HG03060 (cell line): ENCODE measurements at regions not wholly inside any gene's neighbourhood (a gene's known extent, or its start where the extent isn't known, plus 50 kb on each side); places are given as distances from the start of the nearest gene placed in this dataset.
"Not testable (repeated sequence)": the region's sequence is repeated elsewhere in the genome, so short reads cannot be mapped to it uniquely, and the experiment has no call there.

Experiments
- ATAC-seq: cut with Tn5 transposase; IDR thresholded peaks from one replicate; pipeline ENCODE4 v1.9.1; 2021; ENCODE audit warnings: low read depth, moderate number of reproducible peaks; ENCODE audit not compliant: unreplicated experiment

DNA sequence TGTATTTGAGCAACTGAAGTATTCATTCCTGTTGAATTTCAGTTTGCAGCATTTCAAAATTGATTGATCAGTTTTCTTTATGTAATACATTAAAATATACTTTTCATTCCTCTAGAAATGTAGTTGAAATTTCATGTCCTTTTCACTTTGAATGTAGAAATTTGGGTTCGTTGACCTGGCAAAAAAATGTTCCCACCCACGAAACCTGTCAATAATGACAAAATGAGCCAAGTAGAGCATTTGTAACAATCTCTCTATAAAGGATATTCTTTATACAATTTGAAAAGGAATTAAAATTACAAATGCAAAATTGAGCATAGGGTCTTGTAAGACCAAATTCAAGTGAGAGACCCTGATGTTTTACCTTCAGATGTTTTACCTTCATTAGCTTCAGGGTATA, 283.9 kb downstream of the ANKRD50 start:
- ATAC-seq = no peak

- no peak for ATAC-seq
Observed at GRCh38 chr4:124429746-124430250, 282.7 kb downstream of the ANKRD50 start.

GRCh38 chr4:124431653-124432192, 280.8 kb downstream of the ANKRD50 start:
- ATAC-seq = no peak

GRCh38 chr4:124432500-124432899, 280.0 kb downstream of the ANKRD50 start:
- no peak for ATAC-seq

GRCh38 chr4:124433044-124433443, 279.5 kb downstream of the ANKRD50 start:
- no peak for ATAC-seq

DNA sequence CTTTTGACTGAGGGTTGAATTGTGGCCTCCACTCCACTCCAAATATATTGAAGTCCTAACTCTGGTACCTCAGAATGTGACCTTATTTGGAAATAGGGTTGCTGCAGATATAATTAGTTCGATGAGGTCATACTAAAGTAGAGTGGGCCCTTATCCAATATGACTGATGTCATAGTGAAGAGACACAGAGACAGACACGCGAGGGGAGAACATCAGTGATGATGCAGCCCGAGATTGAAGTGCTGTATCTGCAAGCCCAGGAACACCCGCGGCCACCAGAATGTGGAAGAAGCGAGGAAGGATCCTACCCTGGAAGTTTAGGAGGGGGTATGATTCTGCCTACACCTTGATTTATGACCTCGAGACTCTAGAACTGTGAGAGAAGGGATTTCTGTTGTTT, 279.0 kb downstream of the ANKRD50 start:
- no peak for ATAC-seq

GRCh38 chr4:124435274-124435950, 277.1 kb downstream of the ANKRD50 start:
- no peak for ATAC-seq

DNA sequence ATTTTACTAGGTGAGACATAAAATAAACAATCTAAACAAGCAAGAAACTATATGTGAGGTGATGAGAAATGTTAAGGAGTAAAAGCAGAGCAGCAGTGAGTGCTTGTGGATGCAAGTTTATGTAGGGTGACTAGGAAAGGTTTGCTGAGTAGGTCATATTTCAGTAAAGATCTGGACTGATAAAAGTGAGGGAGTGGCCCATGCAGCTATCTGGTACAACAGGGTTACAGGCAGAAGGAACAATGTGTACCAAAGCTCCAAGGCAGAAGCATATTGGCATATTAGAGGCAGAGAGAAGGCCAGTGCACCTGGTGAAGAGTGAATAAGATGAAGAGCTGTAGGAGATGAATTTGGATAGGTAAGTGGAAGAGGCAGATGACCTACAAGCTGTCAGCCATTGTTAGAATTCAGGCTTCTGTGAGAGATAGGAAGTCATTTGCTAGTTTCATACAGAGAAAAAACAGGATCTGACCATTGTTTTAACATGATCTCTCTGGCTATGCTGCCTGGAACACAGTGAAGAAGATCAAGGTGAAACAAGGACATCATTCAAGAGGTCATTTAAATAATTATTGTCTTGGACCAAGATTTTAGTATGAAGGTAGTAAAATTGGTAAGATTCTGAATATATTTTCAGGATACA, 274.6 kb downstream of the ANKRD50 start:
- no peak for ATAC-seq

DNA sequence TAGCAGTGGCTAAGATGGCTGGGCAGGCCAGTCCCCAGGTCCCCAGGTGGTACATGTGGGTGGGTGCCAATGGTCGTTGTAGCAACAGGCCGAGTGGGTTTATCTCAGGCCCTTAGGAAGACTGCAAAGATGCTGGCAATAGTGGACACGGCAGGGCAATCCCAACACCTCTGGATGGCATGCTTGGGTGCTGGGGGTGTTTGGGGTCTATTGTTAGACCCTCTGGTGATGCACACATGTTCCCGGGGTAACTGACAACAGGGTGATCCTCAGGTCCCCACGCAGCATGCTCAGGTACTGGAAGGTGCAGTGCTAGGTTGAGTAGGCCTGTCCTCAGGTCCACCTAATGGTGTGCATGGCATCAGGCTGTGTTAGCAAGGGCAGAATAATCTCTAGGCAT, 267.5 kb downstream of the ANKRD50 start:
- no peak for ATAC-seq

GRCh38 chr4:124449881-124450280, 262.7 kb downstream of the ANKRD50 start:
- no peak for ATAC-seq

DNA sequence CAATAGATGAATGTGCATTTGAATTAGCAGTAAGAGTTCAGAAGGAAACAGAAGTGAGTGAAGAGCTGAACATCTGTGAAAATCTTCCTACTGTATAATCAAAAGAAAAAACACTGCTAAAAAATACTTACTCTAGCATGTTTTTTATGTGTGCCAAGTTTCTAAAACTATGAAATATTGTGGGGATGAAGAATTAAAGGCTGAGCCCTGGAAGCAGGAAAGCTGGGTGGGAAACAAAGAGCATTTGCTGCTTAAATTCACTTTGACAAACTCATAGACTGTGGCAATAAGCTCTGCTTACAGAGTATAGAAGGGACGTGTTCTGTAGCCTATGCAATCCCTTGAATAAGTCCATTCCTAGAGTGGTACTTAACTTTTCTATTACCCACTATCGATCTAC, 261.7 kb downstream of the ANKRD50 start:
- ATAC-seq = no peak

DNA sequence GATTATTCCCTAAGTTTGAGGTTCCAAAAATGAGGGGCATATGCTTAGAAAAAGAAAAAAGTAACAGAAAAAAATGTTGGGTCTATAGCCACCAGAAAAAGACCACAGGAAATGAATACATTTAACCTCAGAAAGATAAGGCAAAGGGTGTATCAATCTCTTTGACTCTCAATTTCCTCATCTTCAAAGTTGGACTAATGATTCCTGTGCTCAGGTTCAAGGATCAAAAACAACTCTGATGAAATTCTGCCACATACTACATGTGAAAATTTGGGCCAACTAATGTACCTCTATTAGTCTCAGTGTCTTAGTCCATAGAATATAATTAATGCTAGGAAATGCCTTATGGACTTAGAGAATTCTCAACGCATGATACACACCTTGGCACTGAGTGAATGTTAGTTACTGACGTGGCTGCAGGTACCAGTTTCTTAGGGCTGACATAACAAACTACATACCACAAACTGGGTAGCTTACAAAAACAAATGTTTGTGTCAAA, 257.7 kb downstream of the ANKRD50 start:
- no peak for ATAC-seq

DNA sequence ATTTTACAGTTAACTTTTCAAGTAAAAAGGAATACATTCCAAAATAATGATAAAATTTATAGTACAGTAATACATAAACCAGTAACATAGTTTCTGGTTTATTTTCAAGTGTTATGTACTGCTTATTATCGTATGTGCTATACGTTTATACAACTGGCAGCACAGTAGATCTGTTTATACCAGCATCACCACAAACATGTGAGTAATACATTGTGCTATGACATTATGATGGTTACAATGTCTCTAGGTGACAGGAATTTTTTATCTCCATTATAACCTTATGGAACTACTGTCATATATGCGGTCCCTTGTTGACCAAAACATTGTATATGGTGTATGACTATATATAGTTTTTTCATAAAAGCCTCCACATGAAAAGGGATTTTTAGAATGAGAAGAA, 256.9 kb downstream of the ANKRD50 start:
- no peak for ATAC-seq

DNA sequence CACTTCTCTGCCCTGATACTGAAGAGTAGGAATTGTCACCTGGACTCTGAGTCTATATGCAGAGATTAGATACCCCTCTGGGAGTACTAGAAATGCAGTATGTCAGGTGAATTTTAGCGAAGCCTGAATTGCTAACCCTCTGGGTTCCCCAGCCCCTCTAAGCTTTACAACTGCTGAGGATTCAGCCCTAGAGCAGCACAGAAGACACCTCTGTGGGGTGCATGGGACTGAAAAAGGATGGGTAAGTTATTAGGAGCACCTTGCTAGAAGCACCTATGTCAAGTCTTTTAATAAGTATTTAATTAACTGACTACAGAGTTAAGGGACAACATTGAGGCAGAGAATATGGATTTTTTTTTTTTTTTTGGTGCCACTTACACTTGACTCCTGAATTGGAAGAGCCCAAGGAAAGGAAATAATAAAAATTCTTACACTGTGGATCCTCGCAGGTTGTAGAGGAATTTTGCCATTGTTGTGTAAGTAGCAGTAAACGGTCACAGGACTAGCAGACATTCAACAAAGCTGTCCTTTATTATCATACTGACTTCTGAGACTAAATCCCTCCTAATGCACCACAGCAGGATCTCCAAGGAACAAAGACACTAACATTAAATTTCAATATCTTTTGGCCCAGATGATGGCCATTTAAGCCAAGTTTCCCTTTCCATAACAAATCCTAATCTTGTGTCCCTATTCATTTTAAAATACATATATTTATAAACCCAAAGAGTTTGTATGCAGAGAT, 253.2 kb downstream of the ANKRD50 start:
- ATAC-seq = no peak

- no peak for ATAC-seq
Observed at GRCh38 chr4:124459941-124460310, 252.6 kb downstream of the ANKRD50 start.

- ATAC-seq = not testable (repeated sequence)
Observed at GRCh38 chr4:124461592-124461991, 250.9 kb downstream of the ANKRD50 start.

- ATAC-seq = no peak
Observed at GRCh38 chr4:124462954-124463828, 249.3 kb downstream of the ANKRD50 start.

DNA sequence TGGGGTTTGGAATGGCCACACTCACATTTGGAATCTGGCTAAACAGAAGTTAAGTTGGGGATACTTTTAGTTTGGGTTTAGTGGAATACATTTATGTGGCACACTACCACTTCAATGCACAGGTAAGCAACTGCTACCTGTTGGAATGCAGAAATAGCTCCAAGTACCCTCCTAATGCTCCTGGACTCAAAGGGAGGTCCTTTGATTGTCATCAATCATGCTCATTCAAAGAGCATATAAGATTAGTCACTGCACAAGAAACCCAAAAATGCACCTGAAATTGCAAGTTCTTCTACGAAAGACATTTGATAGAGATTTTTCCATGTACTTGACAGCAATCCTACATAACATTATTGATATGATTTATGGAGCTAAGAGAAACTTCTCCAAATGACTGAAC, 247.7 kb downstream of the ANKRD50 start:
- ATAC-seq = no peak

- ATAC-seq = no peak
Observed at GRCh38 chr4:124468360-124468759, 244.2 kb downstream of the ANKRD50 start.

DNA sequence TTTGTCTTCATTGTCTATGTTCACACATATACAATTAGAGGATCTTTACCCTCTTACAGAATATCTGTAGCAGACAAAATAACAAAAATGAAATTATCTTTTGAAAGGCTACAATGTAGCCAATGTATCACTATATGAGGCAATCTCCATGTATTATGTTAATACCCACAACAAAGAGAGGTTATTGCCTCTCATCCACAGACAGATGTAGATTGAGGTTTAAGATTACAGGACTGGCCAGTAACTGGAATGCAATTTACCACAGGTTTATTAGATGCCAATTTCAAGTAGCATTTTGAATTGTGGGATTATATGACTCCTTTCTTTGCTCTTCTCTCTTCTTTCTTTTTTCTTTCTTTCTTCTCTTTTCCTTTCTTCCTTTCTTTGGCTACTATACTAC, 242.6 kb downstream of the ANKRD50 start:
- no peak for ATAC-seq
